Retina (tissue), 1 donor: ENCODE measurements at regions not wholly inside any gene's neighbourhood (a gene's known extent, or its start where the extent isn't known, plus 50 kb on each side); places are given as distances from the start of the nearest gene placed in this dataset.
"Not testable (repeated sequence)": the region's sequence is repeated elsewhere in the genome, so short reads cannot be mapped to it uniquely, and the experiment has no call there.

ENCODE experiments used
- DNase-seq: peaks from one replicate; pipeline ENCODE4 v3.0.0-alpha.2; 2016

DNA sequence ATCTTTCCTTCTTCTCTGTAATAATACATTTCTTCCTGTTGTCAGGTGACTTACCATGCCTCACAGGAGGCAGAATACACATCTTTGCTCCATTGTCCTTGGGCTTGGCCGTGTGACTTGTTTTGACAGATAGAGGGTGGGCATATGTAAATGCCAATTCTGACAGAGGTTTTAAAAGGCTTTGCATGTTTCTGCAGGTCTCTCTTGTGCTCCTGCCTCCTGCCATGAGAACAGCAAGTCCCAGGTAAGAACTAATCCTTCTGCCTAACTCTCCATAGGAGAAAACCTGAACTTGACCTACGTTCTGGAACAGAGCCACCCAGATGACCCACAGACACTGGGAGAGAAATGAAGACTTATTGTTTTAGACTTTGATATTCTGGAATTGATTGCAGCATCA lies 88.7 kb upstream of the TNFSF11 start:
- DNase-seq = no peak

DNA sequence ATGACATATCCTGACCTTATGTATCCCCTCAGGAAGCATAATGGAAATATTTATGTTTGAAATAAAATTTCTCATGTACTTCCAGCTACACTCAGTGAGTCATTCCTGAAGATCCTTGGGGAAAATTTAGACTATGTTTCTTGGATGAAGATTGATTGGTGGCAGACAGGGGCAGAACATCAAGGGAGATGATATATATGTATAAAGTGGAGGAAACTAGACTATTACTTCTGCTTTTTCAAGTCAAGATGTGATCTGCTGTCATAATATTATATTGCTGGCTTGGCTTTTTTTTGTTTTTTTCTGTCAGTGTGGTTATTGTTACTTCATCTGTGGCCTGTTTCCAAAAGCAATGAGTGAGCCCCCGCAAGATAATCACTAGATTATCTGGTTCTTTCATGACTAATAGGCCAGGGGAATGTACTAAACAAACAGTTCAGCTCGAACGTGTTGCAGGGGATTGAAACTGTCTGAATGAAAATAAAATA lies 87.2 kb upstream of the TNFSF11 start:
- no peak for DNase-seq

- no peak for DNase-seq
These were observed 86.7 kb upstream of the TNFSF11 start for GRCh38 chr13:42487221-42487620.

GRCh38 chr13:42490676-42491075 lies 83.3 kb upstream of the TNFSF11 start:
- DNase-seq = no peak

DNA sequence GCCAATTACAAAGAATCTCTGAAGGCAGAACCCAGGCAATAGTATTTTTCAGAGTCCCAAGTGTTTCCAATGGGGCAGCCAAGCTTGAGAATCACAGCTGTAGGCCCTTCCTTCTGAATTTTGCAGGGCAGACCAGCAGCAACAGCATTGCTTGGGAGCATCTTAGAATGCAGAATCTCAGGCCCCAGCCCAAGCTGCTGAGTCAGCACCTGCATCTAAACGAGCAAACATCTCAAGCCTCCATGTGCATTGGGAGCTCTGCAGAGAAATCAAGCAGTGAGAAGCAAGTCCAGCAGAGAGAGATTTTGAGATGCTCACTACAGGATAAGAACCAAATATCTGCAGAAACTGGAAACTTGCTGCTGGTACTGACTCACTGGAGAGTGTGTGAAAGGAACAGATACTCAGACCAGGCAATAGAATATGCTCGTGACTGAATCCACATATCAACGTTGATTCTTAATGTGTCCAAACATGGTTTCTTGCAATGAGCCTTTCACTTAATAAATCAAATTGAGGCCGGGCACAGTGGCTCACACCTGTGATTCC lies 81.5 kb upstream of the TNFSF11 start:
- DNase-seq = no peak

DNA sequence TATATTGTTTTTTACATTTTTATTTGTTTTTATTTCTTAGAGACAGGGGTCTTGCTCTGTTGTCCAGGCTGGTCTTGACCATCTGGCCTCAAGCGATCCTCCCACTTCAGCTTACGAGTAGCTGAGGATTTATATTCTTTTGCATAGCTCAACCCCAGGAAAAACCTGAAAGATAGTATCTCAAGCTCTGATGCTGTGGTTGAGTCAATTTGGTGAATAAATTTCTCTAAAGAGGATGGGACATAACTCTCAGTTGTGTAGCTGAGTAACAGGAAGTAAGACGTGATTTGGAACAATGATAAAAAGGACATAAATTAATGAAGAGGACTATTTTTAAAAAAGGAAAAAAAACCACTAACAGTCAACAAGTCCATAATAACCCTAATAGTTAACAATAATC lies 79.8 kb upstream of the TNFSF11 start:
- DNase-seq = no peak

- DNase-seq = no peak
These were observed 78.7 kb upstream of the TNFSF11 start for GRCh38 chr13:42495255-42495654.

GRCh38 chr13:42495751-42496150 lies 78.2 kb upstream of the TNFSF11 start:
- DNase-seq = no peak

- not testable (repeated sequence) for DNase-seq
These were observed 76.9 kb upstream of the TNFSF11 start for GRCh38 chr13:42496926-42497554.

GRCh38 chr13:42497798-42498197 lies 76.2 kb upstream of the TNFSF11 start:
- DNase-seq = no peak

- DNase-seq = no peak
These were observed 75.4 kb upstream of the TNFSF11 start for GRCh38 chr13:42498521-42498920.
